ENCODE measurements at regions not wholly inside any gene's neighbourhood (a gene's known extent, or its start where the extent isn't known, plus 50 kb on each side); places are given as distances from the start of the nearest gene placed in this dataset.
"Not testable (repeated sequence)": the region's sequence is repeated elsewhere in the genome, so short reads cannot be mapped to it uniquely, and the experiment has no call there.

- DNase-seq (ENCODE audit: low spot score), result no peak
Observed at GRCh38 chr10:118805146-118805545, 50.4 kb upstream of the CACUL1 start.

DNA sequence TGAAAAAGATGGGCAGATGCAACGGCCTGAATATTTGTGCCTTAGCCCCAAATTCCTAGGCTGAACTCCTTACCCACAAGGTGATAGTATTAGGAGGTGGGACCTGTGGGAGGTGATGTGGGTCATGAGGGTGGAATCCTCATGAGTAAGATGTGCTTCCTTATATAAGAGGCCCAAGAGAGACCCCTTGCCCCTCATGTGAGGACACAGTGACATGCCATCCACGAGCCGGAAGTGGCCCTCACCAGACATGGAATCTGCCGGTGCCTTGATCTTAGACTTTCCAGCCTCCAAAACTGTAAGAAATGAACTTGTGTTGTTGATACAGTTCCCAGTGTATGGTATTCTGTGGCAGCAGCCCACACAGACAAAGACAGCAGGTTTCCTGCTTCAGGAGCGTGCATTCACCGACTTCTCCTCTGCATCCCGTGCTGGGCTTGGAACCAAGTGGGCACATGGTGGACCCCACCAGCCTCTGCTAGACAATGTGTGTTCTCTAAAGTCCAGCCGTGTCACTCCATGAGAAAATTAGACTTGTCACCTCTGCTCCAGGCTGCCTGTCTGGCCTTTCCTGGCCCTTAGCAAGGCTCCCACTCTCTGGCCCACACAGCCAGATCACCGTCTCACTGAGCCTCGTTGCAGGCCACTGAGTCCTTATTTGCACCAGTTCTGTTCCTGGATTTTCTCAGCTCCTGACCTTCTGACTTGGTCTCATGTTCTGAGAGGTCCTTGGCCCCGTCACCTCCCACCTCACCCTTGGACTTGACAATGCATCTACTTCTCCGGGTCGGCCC lies 52.9 kb upstream of the CACUL1 start:
- DNase-seq (ENCODE audit: low spot score), result no peak

- no peak for DNase-seq (ENCODE audit: low spot score)
Observed at GRCh38 chr10:118808601-118809356, 54.0 kb upstream of the CACUL1 start.

DNA sequence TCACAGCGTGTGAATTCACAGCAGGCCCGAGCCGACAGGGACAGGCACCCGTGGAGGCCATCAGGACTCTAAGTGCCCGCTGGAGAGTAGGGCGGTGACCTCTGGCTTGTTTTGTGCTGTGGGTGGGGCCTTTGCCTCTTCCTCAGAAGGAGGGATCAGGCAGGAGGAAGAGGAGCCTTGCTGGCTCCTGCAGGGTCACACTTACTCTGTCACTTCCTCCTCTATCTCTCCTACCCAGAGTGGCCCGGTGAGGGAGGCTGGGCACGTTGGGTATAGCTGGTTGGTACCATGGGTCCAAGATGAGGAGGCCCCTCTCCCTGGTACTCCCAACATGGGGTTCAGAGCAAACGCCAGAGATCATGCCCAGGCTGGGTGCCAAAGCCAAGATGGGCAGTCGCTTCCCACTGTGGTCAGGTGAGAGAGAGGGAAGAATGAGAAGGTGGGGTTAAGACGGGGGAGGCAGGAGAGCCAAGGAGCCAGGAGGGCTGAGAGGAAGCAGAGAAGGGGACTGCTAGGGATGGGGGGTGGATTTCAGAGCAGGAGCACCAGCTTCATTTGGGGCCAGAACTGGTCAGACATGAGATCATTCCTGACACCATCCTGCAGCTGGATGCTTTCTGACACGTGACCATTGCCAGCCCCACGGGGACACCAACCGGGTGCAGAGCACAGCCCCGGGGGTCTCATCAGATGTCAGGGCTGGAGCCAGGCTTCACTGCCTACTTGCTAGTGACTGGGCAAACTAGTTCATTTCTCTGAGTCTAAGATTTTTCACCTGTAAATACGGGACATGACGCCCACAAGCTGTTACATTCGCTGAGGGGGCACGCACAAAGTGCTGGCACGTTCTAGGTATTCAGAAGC lies 54.8 kb upstream of the CACUL1 start:
- DNase-seq (ENCODE audit: low spot score), result no peak

DNA sequence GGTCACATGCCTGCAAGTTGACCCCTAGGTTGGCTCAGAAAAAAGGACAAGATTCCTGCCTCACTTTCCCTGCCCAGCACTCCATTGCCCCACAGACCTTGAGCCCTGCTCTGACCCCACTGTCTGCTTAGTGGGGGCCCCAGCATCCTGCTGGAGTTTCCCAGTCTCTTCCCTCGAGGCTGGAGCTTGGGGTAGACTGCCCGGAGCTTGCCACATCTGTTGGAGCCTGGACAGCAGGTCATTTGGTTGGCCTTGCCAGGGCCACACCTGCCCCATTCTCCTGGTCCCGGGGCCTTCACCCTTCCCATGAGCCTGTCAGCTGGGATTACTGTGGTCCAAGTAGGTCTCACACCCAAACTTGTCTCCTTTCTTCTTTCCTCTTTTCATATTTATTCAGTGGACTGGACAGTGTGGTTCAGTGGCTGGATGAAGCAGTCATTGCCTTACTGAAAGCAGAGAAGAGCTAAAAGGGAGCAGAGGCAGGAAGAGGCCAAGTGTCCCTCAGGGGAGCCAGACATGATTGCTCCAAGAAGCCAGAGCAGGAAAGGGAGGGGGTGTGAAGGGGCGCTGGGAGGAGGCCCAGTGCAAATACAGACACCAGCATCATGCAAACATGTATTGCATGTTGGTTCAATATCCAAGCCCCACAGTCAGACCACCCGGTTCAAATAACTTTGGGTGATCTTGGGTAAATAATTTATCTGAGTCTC lies 56.2 kb upstream of the CACUL1 start:
- DNase-seq (ENCODE audit: low spot score), result no peak

DNA sequence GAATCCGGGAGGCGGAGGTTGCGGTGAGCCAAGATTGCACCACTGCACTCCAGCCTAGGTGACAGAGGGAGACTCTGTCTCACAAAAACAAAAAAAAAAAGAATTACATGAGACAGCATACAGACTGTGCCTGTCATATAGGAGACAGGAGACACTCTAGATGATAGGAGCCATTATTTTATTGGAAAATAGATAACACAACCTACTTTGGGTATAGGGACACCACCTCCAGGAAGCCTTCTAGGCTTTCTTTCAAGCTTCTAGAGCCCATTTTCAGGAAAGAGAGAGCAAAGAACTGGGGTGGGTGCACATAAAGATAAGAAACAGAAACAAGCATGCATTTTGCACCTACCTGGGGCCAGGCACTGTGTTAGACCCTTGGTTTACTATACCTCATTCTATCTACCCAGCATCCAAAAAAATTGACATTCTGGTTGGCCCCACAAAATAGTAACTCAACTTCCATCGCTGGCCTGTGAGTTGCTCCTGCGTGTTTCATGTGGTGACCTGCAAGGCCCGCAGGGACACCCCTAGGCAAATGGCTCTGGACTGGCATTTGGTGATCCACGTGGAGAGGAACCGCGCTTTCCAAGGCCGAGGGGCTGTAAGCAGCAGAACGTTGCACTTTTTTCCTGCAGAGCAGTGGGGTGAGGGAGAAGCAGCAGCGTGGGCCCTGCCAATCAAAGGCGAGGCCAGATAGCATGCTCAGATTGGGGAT lies 57.1 kb upstream of the CACUL1 start:
- DNase-seq (ENCODE audit: low spot score), result no peak

DNA sequence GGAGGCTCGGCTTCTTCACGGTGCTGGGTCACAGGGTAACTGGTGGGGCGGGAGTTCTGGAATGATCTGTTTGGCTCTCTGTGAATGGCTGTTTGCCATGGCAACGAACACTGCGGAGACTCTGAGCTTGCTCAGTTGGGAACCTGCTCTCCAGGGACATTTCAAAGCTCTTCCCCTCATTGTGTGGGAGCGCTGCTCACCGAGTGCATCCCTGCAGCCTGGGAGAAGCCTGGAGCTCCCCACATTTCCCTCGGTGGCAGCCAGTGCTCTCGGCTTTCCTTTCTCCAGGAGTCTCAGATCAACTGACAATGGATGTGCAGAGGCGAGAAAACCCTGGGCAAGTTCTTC lies 57.6 kb upstream of the CACUL1 start:
- no peak for DNase-seq (ENCODE audit: low spot score)

DNA sequence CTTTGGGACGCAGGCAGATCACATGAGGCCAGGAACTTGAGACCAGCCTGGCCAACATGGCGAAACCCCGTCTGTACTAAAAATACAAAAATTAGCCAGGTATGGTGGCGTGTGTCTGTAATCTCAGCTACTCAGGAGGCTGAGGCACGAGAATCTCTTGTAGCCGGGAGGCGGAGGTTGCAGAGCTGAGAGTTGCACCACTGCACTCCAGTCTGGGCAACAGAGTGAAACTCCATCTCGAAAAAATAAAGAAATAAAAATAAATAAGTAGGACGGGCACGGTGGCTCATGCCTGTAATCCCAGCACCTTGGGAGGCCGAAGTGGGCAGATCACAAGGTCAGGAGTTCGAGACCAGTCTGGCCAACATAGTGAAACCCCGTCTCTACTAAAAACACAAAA lies 58.2 kb upstream of the CACUL1 start:
- not testable (repeated sequence) for DNase-seq (ENCODE audit: low spot score)

DNA sequence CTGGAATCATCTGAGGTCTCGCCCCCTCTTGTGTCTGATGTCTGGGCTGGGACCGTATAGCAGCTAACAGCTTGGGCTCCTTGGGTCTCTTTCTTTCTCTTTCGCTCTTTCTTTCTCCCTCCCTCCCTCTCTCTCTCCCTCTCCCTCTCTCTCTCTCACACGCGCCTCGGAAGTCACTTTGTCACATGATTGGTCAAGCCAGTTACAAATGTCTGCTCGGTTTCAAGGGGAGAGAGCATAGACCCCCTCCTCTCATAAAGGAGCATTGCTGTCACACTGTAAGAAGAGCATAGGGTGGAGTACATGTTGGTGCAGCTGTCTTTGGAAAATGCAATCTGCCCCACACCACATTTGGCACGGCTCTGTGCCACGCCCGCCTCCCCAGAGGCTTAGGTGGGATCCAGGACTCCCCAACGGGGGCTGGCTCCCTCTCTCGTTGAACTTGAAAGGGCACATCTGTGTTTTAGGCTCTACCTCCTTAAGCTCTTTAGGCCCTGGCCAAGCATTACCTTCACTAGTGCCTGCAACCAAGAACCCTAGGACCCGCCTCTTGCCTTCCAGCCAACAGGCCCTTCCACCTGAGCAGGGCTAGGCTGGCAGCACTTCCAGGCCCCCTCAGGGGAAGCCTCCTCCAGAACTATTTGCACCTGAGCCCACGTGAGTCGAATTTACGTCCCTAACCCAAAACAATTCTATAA lies 61.9 kb upstream of the CACUL1 start:
- DNase-seq (ENCODE audit: low spot score), result no peak

DNA sequence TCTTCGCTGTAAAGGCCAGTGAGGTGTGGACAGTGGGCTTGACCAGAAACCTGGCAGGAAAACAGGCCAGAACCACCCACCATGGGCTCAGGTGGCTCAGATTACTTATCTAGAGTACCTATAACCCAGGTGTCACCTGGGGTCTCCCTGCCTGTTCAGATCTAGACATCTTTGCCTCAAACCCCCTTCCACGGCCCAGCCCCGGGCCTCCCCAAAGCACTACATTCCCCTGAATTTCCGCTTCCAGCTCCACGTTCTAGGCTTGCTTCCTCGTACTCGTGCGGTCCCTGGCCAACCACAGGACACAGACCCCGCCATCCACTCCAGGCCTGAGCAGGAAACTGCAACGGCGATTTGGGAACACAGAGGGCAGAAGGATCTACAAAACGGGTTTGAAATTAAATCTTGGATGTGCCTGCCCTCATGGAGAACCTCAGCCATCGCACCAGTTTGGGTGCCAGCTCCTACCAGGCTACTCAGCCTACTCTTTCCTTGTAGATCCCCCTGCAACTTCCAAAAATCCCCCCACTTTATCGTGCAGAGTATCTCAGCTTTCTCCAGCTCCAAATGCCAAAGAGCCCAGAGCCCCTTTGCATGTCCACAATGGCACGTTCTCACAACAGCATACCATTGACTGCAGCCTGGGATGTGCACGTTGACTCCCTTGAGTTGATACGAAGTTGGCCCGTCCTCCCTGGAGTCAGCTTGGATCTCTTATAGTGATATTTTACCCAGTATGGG lies 62.7 kb upstream of the CACUL1 start:
- no peak for DNase-seq (ENCODE audit: low spot score)

DNA sequence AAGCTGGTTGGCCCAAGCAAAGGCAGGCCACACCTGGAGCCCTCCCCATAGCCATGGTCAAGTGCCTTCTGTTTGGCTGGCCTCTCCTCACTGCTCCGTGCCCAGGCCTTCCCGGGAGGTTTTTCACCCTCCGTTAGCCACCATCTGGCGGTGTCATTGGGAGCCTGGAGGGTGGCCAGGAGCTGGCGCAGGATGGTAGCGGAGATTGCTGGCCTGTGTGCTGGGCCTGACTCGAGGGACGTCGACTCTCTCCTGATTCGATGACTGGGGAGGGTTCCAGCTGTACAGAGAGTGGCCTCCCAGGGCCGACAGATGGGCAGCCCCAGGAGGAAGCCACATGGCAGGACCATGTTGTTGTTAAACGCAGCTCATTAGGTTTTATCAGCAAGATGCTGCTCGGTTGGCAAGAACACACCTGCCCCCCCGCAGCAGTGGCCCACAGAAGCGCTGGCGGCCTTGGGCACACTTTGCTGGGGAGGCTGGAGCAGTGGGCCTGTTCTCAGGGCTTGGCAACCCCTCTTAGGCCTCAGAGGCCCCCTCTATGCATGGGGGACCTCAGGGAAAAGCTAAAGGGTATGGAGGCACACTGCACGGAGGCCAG lies 64.0 kb upstream of the CACUL1 start:
- DNase-seq (ENCODE audit: low spot score), result peak; percentile 77

- DNase-seq (ENCODE audit: low spot score), result no peak
Observed at GRCh38 chr10:118820326-118821116, 65.8 kb upstream of the CACUL1 start.

GRCh38 chr10:118823256-118823907 lies 68.6 kb upstream of the CACUL1 start:
- DNase-seq (ENCODE audit: low spot score), result no peak

- DNase-seq (ENCODE audit: low spot score), result no peak
Observed at GRCh38 chr10:118827053-118827452, 72.3 kb upstream of the CACUL1 start.

DNA sequence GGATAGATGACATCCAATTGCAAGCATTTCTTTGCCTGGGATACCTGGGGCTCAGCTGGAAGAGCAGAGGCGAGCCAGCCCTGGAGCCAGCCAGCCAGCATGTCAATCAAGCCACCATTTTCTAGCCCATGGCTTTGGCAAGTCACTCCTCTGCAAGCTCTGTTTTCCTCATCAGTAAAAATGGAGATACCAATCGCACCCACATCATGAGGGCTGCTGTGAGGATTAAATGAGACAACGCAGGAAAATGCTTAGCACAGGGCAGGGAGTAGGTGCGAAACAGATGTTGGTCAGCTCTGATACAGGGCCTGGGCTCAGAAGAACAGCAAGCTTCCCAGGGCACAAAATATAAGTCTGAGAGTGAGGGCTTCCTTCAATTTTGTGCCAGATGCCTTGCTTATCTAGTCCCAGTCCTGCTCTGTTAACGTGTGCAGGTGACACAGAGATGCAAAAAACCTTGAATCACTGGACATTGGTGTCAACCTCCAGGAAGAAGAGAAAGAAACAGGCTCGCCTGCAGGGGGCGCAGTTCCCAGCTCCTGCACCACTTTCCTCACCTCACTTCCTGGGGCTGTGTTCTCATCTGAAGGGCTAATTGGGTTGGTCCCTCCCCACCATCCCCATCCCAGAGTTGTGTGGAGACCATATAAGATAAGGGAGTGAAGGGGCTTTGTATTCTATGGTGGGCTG lies 72.8 kb upstream of the CACUL1 start:
- DNase-seq (ENCODE audit: low spot score), result no peak

DNA sequence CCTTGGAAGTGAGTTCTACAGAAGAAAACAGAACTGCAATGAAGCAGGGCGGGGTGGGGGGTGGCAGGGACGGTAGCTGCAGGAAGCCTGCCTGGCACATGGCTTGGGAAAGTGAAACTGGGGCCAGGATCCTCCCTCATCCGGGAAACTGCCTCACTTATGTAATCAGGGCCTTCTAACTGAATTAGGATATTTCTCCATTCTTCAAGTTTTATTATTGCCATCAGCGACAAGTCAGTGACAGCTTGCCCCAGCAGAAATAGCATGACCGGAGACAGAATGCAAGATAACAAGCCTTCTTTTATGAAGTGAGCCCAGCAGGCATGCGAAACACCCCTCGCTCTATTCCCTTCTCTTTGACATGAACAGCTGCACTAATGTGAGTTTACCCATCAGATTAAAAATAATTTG lies 77.5 kb upstream of the CACUL1 start:
- DNase-seq (ENCODE audit: low spot score), result no peak

- not testable (repeated sequence) for DNase-seq (ENCODE audit: low spot score)
Observed at GRCh38 chr10:118834370-118834769, 79.6 kb upstream of the CACUL1 start.
